ENCODE measurements at regions not wholly inside any gene's neighbourhood (a gene's known extent, or its start where the extent isn't known, plus 50 kb on each side); places are given as distances from the start of the nearest gene placed in this dataset.
"Not testable (repeated sequence)": the region's sequence is repeated elsewhere in the genome, so short reads cannot be mapped to it uniquely, and the experiment has no call there.

DNA sequence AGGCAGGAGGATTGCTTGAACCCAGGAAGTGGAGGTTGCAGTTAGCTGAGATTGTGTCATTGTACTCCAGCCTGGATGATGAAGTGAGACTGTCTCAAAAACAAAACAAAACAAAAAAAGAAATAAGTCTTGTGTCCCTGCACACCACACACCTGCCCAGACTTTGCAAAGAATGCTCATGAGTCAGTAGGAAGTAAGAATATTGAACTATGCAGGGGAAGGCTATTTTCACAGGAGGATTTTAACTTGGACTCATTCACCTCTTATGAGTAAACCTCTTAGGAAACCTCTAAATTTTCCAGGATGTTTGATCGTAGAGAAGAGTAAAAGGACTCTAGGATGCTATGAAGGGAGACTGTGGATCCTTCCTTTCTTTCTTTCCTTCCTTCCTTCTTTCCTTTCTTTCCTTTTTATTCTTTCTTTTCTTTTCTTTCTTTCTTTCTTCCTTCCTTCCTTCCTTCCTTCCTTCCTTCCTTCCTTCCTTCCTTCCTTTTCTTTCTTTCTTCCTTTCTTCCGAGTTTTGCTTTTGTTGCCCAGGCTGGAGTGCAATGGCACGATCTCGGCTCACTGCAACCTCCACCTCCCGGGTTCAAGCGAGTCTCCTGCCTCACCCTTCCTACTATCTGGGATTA, 96.7 kb upstream of the CLINT1 start:
- DNase-seq: no peak

DNA sequence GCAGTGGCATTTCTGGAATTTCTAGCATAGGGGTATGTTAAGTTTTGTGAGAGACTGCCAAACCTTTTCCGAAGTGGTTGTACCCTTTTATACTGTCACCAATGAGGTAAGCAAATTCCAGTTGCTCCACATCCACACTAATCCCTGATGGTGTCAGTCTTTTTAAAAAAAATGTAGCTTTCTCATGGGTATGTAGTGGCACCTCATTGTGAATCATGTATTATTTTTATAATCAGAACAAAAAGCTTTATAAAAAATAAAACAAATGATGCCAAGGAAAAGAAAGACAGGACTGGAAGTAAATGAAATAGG, 93.4 kb upstream of the CLINT1 start:
- no peak for DNase-seq

- no peak for DNase-seq
Observed at GRCh38 chr5:157951673-157952373, 92.9 kb upstream of the CLINT1 start.

- DNase-seq: no peak
Observed at GRCh38 chr5:157949520-157949919, 90.6 kb upstream of the CLINT1 start.

- peak; percentile 78 to 81 for DNase-seq
Observed at GRCh38 chr5:157948738-157949410, 89.9 kb upstream of the CLINT1 start.

GRCh38 chr5:157947156-157947555, 88.2 kb upstream of the CLINT1 start:
- DNase-seq: no peak

DNA sequence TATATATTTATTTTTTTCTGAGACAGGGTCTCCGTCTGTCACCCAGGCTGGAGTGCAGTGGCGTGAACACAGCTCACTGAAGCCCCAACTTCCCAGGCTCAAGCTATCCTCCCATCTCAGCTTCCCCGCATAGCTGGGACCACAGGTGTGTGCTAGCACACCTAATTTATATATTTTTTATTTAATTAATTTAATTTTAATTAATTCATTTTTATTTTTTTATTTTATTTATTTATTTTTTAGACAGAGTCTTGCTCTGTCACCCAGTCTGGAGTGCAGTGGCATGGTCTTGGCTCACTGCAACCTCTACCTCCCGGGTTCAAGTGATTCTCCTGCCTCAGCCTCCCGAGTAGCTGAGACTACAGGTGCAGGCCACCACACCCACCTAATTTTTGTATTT, 86.9 kb upstream of the CLINT1 start:
- DNase-seq: not testable (repeated sequence)

- no peak for DNase-seq
Observed at GRCh38 chr5:157944938-157945337, 86.0 kb upstream of the CLINT1 start.

- no peak for DNase-seq
Observed at GRCh38 chr5:157944077-157944633, 85.2 kb upstream of the CLINT1 start.

DNA sequence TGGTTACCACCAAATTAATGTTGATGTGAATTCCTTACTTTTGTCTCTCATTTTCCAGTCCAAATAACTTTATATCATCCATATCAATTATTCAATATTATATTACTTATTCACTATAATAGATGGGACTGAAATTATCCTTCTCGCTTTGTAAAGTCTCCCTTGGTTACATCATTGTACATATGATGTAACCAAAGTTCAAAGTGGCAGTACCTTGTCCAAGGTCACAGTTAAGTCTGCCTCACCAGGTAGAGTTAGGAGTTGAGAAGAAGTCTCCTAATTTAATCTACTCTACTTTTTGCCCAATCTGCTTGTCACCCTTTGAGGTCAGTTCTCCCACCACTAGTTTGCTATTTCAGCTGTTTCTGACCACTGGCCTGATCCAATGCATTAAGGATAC, 83.7 kb upstream of the CLINT1 start:
- no peak for DNase-seq

DNA sequence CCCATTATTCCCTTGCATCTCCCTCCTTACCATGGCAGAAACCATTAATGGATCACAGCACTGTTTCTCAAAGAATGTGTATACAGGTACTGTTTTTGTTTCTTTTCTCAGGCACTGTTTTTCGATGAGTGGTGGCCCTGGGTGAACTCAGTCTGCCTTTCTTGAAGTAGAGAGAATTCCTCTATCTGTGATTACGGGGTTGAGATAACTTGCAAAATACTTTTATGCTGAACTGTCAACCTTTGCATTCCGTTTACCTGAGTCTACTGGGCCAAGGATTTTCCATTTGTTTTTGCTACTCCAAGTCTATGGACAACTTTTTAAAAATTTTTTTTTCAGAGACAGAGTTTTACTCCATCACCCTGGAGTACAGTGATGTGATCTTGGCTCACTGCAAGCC, 82.7 kb upstream of the CLINT1 start:
- DNase-seq: no peak

- DNase-seq: not testable (repeated sequence)
Observed at GRCh38 chr5:157938101-157938500, 79.2 kb upstream of the CLINT1 start.

DNA sequence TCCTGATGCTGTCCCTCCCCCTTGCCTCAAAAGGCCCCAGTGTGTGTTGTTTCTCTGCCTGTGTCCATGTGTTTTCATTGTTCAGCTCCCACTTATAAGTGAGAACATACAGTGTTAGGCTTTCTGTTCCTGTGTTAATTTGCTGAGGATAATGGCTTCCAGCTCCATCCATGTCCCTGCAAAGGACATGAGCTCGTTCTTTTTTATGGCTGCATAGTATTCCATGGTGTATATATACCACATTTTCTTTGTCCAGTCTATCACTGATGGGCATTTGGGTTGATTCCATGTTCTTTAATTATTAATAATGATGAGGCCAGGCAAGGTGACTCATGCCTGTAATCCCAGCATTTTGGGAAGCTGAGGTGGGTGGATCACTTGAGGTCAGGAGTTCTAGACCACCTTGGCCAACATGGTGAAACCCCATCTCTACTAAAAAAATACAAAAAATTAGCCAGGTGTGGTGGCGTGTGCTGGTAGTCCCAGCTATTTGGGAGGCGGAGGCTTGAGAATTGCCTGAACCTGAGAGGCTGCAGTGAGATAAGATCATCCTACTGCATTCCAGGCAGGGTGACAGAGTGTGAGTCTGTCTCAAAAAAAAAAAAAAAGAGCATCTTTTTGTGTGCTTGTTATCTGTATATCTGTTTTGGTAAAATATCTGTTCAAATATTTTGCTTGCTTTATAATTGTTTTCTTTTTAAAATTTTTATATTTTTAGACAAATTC, 78.0 kb upstream of the CLINT1 start:
- DNase-seq: not testable (repeated sequence)

DNA sequence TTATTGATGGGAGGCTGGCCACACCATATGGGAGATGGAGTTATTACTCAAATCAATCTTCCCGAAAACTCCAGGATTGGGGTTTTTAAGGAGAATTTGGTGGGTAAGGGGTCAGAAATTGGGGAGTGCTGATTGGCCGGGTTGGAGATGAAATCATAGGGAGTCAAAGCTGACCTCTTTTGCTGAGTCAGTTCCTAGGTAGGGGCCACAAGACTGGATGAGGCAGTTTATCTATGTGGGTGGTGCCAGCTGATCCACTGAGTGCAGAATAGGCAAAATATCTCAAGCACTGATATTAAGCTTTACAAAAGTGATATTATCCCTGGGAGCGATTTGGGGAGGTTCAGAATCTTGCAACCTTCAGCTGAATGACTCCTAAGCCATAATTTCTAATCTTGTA, 75.7 kb upstream of the CLINT1 start:
- DNase-seq: no peak

GRCh38 chr5:157933005-157933404, 74.1 kb upstream of the CLINT1 start:
- no peak for DNase-seq

- DNase-seq: no peak
Observed at GRCh38 chr5:157930710-157931109, 71.8 kb upstream of the CLINT1 start.

DNA sequence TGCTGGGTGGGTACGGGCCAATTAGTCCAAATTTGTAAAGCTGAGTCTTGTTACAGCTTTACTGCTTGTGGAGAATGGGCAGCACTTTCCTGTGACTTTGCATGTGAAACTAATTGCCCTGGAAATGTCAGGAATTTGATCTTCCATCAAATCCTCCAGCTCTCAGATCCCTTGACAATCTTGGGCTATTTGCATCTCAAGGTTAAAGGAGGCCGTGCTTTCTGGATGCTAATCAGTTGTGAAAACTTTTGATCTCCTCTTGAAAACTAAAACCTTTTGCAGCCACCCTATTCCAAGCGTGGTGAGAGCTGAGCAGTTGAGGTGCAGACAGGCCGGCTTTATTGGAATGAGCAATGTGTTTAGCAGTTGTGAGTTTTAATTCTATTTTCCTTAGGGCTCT, 68.0 kb upstream of the CLINT1 start:
- DNase-seq: no peak

DNA sequence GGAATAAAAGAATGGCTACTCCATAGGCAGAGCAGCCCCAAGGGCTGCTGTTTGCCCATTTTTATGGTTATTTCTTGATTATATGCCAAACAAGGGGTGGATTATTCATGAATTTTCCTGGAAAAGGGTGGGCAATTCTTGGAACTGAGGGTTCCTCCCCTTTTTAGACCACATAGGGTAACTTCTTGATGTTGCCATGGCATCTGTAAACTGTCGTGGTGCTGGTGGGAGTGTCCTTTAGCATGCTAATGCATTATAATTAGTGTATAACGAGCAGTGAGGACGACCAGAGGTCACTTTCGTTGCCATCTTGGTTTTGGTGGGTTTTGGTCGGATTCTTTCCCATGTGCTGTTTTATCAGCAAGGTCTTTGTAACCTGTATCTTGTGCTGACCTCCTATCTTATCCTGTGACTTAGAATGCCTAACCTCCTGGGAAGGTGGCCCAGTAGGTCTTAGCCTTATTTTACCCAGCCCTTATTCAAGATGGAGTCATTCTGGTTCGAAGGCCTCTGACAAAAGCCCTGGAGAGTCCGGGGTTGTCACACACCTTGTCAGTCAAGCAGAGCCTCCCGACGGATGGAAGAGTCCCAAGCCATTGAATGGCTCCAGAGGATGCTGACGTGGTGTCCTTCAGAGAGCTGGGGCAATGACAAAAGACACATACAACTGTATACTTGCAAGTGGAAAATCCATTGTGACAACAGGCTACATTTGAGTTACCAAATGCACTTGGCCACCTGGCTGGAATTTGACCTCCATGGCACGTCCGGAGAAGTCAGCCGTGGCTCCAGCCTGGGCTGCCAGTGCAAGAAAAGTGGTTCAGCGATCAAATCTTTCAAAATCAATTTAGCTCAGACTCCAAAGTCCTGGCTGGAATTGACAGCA, 67.1 kb upstream of the CLINT1 start:
- no peak for DNase-seq

DNA sequence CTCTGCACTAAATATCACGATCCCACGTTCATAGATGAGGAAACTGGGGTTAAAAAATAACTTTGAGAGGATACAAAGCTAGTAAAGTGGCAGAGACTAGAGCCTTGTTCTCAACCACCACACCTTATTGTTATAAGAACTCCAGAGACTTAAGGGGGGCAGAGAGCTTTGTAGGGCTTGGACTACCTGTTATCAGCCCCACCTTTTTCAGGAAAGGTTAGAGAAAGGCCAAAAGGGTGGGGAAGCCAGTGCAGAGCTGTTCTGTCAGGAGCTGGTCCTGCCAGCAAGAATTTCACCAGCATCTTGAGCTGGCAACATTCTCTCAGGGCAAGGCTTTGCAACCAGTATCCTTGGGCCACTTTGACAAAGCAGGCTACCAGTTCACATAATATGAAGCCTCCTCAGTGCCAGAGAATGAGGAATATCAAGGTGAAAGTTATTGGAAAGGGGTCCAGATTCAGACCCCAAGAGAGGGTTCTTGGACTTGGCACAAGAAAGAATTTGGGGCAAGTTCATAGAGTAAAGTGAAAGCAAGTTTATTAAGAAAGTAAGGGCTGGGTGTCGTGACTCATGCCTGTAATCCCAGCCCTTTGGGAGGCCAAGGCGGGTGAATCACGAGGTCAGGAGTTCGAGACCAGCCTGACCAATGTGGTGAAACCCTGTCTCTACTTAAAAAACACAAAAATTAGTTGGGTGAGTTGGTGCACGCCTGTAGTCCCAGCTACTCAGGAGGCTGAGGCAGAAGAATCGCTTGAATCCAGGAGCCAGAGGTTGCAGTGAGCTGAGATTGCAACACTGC, 66.2 kb upstream of the CLINT1 start:
- no peak for DNase-seq

DNA sequence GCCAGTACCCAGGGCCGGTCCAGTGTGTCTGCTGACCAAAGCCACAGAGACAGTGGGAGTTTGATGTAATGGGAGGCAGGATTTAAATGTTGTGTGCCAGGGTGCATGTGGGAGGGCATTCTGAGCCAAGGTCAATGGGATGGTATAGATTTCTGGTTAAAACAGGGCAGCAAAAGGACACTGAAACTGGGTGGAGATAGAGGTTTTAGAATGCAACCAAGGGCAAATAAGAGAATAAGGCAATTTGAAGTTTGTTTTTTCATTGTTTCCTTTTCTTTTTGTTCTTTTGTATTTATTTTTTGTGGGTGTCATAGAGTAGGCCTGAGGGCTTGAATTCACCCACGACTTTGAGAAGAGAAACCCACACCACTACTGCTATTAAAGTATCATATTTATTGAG, 65.5 kb upstream of the CLINT1 start:
- DNase-seq: no peak

DNA sequence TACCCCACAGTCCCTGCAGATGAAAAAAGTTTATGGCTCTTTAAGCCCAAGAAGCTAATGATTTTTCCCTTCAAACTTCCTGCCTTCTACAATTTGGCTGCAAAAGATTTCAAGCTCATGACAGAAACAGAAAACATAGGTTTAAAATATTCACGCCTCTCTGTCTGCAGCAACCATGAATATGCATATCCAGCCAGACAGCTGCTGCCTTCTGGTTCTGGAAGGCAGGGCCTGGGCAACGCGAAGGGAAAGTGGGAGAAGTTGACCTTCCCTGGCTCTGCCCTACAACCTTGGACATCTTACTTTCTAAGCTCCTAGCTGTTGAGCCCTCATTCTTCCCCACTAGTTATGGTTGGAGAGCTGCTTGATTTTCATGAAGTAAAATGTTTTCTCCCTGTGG, 64.8 kb upstream of the CLINT1 start:
- no peak for DNase-seq

DNA sequence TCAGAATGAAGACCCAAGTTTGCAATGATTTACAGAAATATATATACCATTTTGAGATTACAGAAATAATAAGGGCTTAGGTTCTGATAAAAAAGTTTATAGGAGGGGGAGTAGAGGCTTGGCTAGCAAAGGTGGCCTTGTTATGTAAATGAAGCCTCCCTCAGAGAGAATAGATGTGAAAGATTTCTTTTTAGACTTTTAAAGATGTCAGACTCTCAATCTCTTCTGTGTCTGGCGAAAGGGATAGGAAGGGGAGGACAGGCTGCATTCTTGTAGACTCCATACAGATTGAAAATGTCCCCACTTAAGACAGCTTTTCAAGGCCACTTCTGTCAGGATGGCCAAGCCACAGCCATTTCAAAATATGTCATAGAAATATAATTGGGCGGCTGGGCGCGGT, 63.1 kb upstream of the CLINT1 start:
- no peak for DNase-seq
